Natural killer cell treated with Interleukin-12 subunit alpha and Interleukin-12 subunit beta and Interleukin-15 and Interleukin-18, amount 100 ng/mL, for 72 hours (primary cell): ENCODE measurements at regions not wholly inside any gene's neighbourhood (a gene's known extent, or its start where the extent isn't known, plus 50 kb on each side); places are given as distances from the start of the nearest gene placed in this dataset.

Source experiments
- ATAC-seq, 2 donors: fragments of 150-1000 bp; cut with Tn5 transposase in 1 of 2; sonication (Bioruptor Pico), chemical (Tn5 transposase) in 1 of 2; 2 replicates each; pipeline ENCODE4 v1.10.0; 2021
- DNase-seq: peaks from one replicate; pipeline ENCODE4 v3.0.0; 2022; ENCODE audit warnings: low spot score
- H3K27ac Mint-ChIP-seq, 2 donors: 1 replicate in 1 of 2; 2 replicates in 1 of 2; pipeline ENCODE4 v1.8.0; 2022; ENCODE audit warnings: mixed read lengths in 2 of 2, mild to moderate bottlenecking in 1 of 2, moderate library complexity in 1 of 2
- H3K27me3 Mint-ChIP-seq, 2 donors: 1 replicate in 1 of 2; 2 replicates in 1 of 2; pipeline ENCODE4 v1.8.0; 2022; ENCODE audit warnings: mixed read lengths in 2 of 2
- H3K36me3 Mint-ChIP-seq: one replicate; pipeline ENCODE4 v1.8.0; 2022; ENCODE audit warnings: mixed read lengths
- H3K4me1 Mint-ChIP-seq, 2 donors: 1 replicate in 1 of 2; 2 replicates in 1 of 2; pipeline ENCODE4 v1.8.0; 2022; ENCODE audit warnings: low read depth in 2 of 2, mixed read lengths in 2 of 2, mild to moderate bottlenecking in 1 of 2
- H3K4me3 Mint-ChIP-seq: one replicate; pipeline ENCODE4 v1.8.0; 2022; ENCODE audit warnings: mixed read lengths
- H3K9me3 Mint-ChIP-seq: 2 replicates; pipeline ENCODE4 v1.8.0; 2022; ENCODE audit warnings: mixed read lengths

- H3K9me3 Mint-ChIP-seq = no peaks in the 10 kb centered on the region
- H3K27ac Mint-ChIP-seq = no peak overlapping the region
Observed at GRCh38 chr6:137763436-137763835, 103.6 kb upstream of the TNFAIP3 start.

GRCh38 chr6:137763886-137764285, 103.2 kb upstream of the TNFAIP3 start:
- peaks cover 25 to 30% of the 10 kb centered on the region in 2 donors for H3K4me1 Mint-ChIP-seq
- H3K36me3 Mint-ChIP-seq = no peaks in the 10 kb centered on the region
- no peaks in the 10 kb centered on the region for H3K27me3 Mint-ChIP-seq
- no peak overlapping the region for H3K4me3 Mint-ChIP-seq
- no peak overlapping the region for H3K27ac Mint-ChIP-seq
- no peak for ATAC-seq
- peaks cover under 1% of the 10 kb centered on the region for H3K9me3 Mint-ChIP-seq
- DNase-seq = no peak

More at GRCh38 chr6:137763436-137763835, 103.6 kb upstream of the TNFAIP3 start:
- no peak for DNase-seq
- H3K4me3 Mint-ChIP-seq = no peak overlapping the region
- H3K4me1 Mint-ChIP-seq = peaks cover 26 to 29% of the 10 kb centered on the region in 2 donors
- no peaks in the 10 kb centered on the region for H3K36me3 Mint-ChIP-seq
- no peaks in the 10 kb centered on the region for H3K27me3 Mint-ChIP-seq
- no peak for ATAC-seq

GRCh38 chr6:137764464-137764863, 102.6 kb upstream of the TNFAIP3 start:
- H3K36me3 Mint-ChIP-seq = no peaks in the 10 kb centered on the region
- peaks cover 29 to 32% of the 10 kb centered on the region in 2 donors for H3K4me1 Mint-ChIP-seq
- H3K9me3 Mint-ChIP-seq = peaks cover 2% of the 10 kb centered on the region
- H3K4me3 Mint-ChIP-seq = no peak overlapping the region
- no peaks in the 10 kb centered on the region for H3K27me3 Mint-ChIP-seq
- ATAC-seq = no peak
- no peak overlapping the region for H3K27ac Mint-ChIP-seq
- DNase-seq = no peak

- Mint-ChIP-seq H3K4me1 (peaks cover 29 to 32% of the 10 kb centered on the region in 2 donors), H3K27ac (no peak overlapping the region), H3K9me3 (peaks cover 2% of the 10 kb centered on the region), H3K36me3 (no peaks in the 10 kb centered on the region), H3K27me3 (no peaks in the 10 kb centered on the region), H3K4me3 (no peak overlapping the region)
- DNase-seq = no peak
- no peak for ATAC-seq
Observed at GRCh38 chr6:137765059-137765458, 102.0 kb upstream of the TNFAIP3 start.

- Mint-ChIP-seq H3K27ac (no peak overlapping the region), H3K4me3 (no peak overlapping the region), H3K27me3 (no peaks in the 10 kb centered on the region), H3K36me3 (no peaks in the 10 kb centered on the region), H3K9me3 (peaks cover 2% of the 10 kb centered on the region), H3K4me1 (peaks cover 22 to 30% of the 10 kb centered on the region in 2 donors)
- peak in 1 of 2 donors; percentile 44 for ATAC-seq
- DNase-seq = no peak
Observed at GRCh38 chr6:137766596-137767370, 100.3 kb upstream of the TNFAIP3 start.

GRCh38 chr6:137767465-137767864, 99.6 kb upstream of the TNFAIP3 start:
- peaks cover 2% of the 10 kb centered on the region for H3K9me3 Mint-ChIP-seq

GRCh38 chr6:137767911-137768690, 99.0 kb upstream of the TNFAIP3 start:
- no peak for ATAC-seq
- Mint-ChIP-seq H3K4me1 (peaks cover 14 to 28% of the 10 kb centered on the region in 2 donors), H3K27me3 (no peaks in the 10 kb centered on the region), H3K9me3 (peaks cover 2% of the 10 kb centered on the region), H3K36me3 (no peaks in the 10 kb centered on the region), H3K27ac (peak overlapping the region; percentile 57 to 69), H3K4me3 (peak overlapping the region; percentile 31)
- DNase-seq = no peak

More at GRCh38 chr6:137767465-137767864, 99.6 kb upstream of the TNFAIP3 start:
- Mint-ChIP-seq H3K4me3 (no peak overlapping the region), H3K4me1 (peaks cover 20 to 28% of the 10 kb centered on the region in 2 donors), H3K36me3 (no peaks in the 10 kb centered on the region), H3K27ac (peak overlapping the region in 1 of 2 donors; percentile 57), H3K27me3 (no peaks in the 10 kb centered on the region)
- DNase-seq (no peak), ATAC-seq (no peak)

GRCh38 chr6:137768935-137769334, 98.1 kb upstream of the TNFAIP3 start:
- Mint-ChIP-seq H3K36me3 (no peaks in the 10 kb centered on the region), H3K4me1 (peaks cover 14 to 23% of the 10 kb centered on the region in 2 donors), H3K27me3 (no peaks in the 10 kb centered on the region), H3K27ac (peak overlapping the region in 1 of 2 donors; percentile 57), H3K4me3 (no peak overlapping the region), H3K9me3 (peaks cover 2% of the 10 kb centered on the region)
- no peak for DNase-seq
- ATAC-seq = no peak

- peaks cover 14 to 20% of the 10 kb centered on the region in 2 donors for H3K4me1 Mint-ChIP-seq
- H3K27me3 Mint-ChIP-seq = no peaks in the 10 kb centered on the region
- ATAC-seq = no peak
- no peak overlapping the region for H3K4me3 Mint-ChIP-seq
- no peaks in the 10 kb centered on the region for H3K36me3 Mint-ChIP-seq
- no peak for DNase-seq
- peaks cover 2% of the 10 kb centered on the region for H3K9me3 Mint-ChIP-seq
- H3K27ac Mint-ChIP-seq = no peak overlapping the region
Observed at GRCh38 chr6:137769797-137770362, 97.2 kb upstream of the TNFAIP3 start.

GRCh38 chr6:137772541-137773250, 94.4 kb upstream of the TNFAIP3 start:
- H3K4me1 Mint-ChIP-seq = peaks cover 13 to 15% of the 10 kb centered on the region in 2 donors
- H3K4me3 Mint-ChIP-seq = no peak overlapping the region
- DNase-seq (no peak), ATAC-seq (no peak)
- H3K27ac Mint-ChIP-seq = no peak overlapping the region
- no peaks in the 10 kb centered on the region for H3K36me3 Mint-ChIP-seq
- H3K9me3 Mint-ChIP-seq = peaks cover 2% of the 10 kb centered on the region
- H3K27me3 Mint-ChIP-seq = no peaks in the 10 kb centered on the region

GRCh38 chr6:137775227-137775626, 91.8 kb upstream of the TNFAIP3 start:
- Mint-ChIP-seq H3K27me3 (peaks cover 0 to 2% of the 10 kb centered on the region in 2 donors), H3K4me3 (no peak overlapping the region), H3K27ac (no peak overlapping the region), H3K4me1 (peaks cover 0 to 4% of the 10 kb centered on the region in 2 donors), H3K9me3 (no peaks in the 10 kb centered on the region), H3K36me3 (no peaks in the 10 kb centered on the region)
- no peak for ATAC-seq
- DNase-seq = no peak

- Mint-ChIP-seq H3K9me3 (no peaks in the 10 kb centered on the region), H3K27ac (no peak overlapping the region), H3K27me3 (peaks cover 0 to 2% of the 10 kb centered on the region in 2 donors), H3K36me3 (no peaks in the 10 kb centered on the region), H3K4me1 (peaks cover 4% of the 10 kb centered on the region in 2 donors), H3K4me3 (no peak overlapping the region)
- no peak for ATAC-seq
- no peak for DNase-seq
Observed at GRCh38 chr6:137775720-137776119, 91.3 kb upstream of the TNFAIP3 start.

GRCh38 chr6:137776256-137776655, 90.8 kb upstream of the TNFAIP3 start:
- no peak overlapping the region for H3K4me3 Mint-ChIP-seq
- H3K36me3 Mint-ChIP-seq = no peaks in the 10 kb centered on the region
- H3K27ac Mint-ChIP-seq = no peak overlapping the region
- peaks cover 4% of the 10 kb centered on the region in 2 donors for H3K4me1 Mint-ChIP-seq
- ATAC-seq (no peak), DNase-seq (no peak)
- no peaks in the 10 kb centered on the region for H3K9me3 Mint-ChIP-seq
- peaks cover 0 to 2% of the 10 kb centered on the region in 2 donors for H3K27me3 Mint-ChIP-seq
